Transverse colon (tissue), 4 donors: ENCODE measurements at regions not wholly inside any gene's neighbourhood (a gene's known extent, or its start where the extent isn't known, plus 50 kb on each side); places are given as distances from the start of the nearest gene placed in this dataset.

Source experiments
- DNase-seq: peaks from one replicate; pipeline ENCODE4 v3.0.0-alpha.2; 2019
- H3K27ac ChIP-seq, 4 donors: fragments of 200-600 bp; sonication (generic); 2 replicates each; pipeline ENCODE4 v1.5.1; 2016 to 2018; ENCODE audit warnings: inconsistent platforms in 4 of 4
- H3K27me3 ChIP-seq: fragments of 200-600 bp; sonication (generic); 2 replicates; pipeline ENCODE4 v1.5.1; 2017; ENCODE audit warnings: inconsistent platforms
- H3K36me3 ChIP-seq, 4 donors: fragments of 200-600 bp; sonication (generic); 2 replicates each; pipeline ENCODE4 v1.5.1; 2017 to 2019; ENCODE audit warnings: inconsistent platforms in 4 of 4
- H3K4me1 ChIP-seq, 4 donors: fragments of 200-600 bp; sonication (generic); 2 replicates each; pipeline ENCODE4 v1.5.1; 2017 to 2020; ENCODE audit warnings: inconsistent platforms in 4 of 4
- H3K4me3 ChIP-seq, 4 donors: fragments of 200-600 bp; sonication (generic); 1 replicate in 1 of 4; 2 replicates in 3 of 4; pipeline versions ENCODE4 v1.5.1 to v1.6.1; 2017 to 2019; ENCODE audit warnings: inconsistent platforms in 4 of 4
- H3K9me3 ChIP-seq, 2 donors: fragments of 200-600 bp; sonication (generic); 2 replicates each; pipeline ENCODE4 v1.5.1; 2017 to 2019; ENCODE audit warnings: inconsistent platforms in 2 of 2
- CTCF ChIP-seq, 5 experiments: fragments of 200-600 bp in 3 of 5; fragments of 450-650 bp in 2 of 5; sonication (generic) in 3 of 5; IDR thresholded peaks; 1 replicate in 2 of 5; 2 replicates in 3 of 5; pipeline ENCODE4 v1.5.1; 2016 to 2017; ENCODE audit warnings: antibody characterized with exemption in 5 of 5, inconsistent platforms in 3 of 5, mild to moderate bottlenecking in 2 of 5, moderate library complexity in 1 of 5
- EP300 ChIP-seq: sonication (generic); formaldehyde crosslinking; IDR thresholded peaks from one replicate; pipeline ENCODE4 v1.6.1; 2017; ENCODE audit warnings: antibody characterized with exemption, low read depth
- POLR2A ChIP-seq: fragments of 450-650 bp; IDR thresholded peaks from one replicate; pipeline ENCODE4 v1.6.1; 2016; ENCODE audit warnings: antibody characterized with exemption, mild to moderate bottlenecking, moderate library complexity
- POLR2AphosphoS5 ChIP-seq, 3 donors: sonication (generic); formaldehyde crosslinking; IDR thresholded peaks; one replicate each; pipeline ENCODE4 v1.6.1; 2016; ENCODE audit warnings: antibody characterized with exemption in 3 of 3
- WGBS, 2 donors: methylation state at CpG; one replicate each; pipeline ENCODE4 v1.1.5; 2018; ENCODE audit warnings: low coverage in 1 of 2; 5-methylcytosine and 5-hydroxymethylcytosine counted together
- in situ Hi-C, 4 donors: fragments of 200-750 bp; cut with MboI; loops; one replicate each; pipeline versions ENCODE4 v1.15.0 to v1.15.1; 2017; ENCODE audit warnings: low sequenced_read_pairs in 3 of 4, low pct_ligation_motif_present in 1 of 4, low pct_unique_long_range_greater_than_20kb in 1 of 4
- intact Hi-C: fragments of 100-400 bp; cut with DNase I; formaldehyde crosslinking; loops from one replicate; pipeline ENCODE4 v1.15.1; 2023; ENCODE audit warnings: low total_unique reads

- no peaks in the 10 kb centered on the region for H3K36me3 ChIP-seq
- no peak for DNase-seq
- intact Hi-C loops (no loop called here), in situ Hi-C loops (no loop called here)
- no peaks in the 10 kb centered on the region for H3K9me3 ChIP-seq
- H3K27me3 ChIP-seq, result no peaks in the 10 kb centered on the region
- no peak overlapping the region for H3K27ac ChIP-seq
- H3K4me3 ChIP-seq, result peak overlapping the region in 1 of 4 donors; percentile 25
- WGBS, 2 donors, result 48 to 56% methylated on average over 3 to 8 of the region's 8 CpGs
- TF ChIP-seq POLR2AphosphoS5 (IDR thresholded peaks at IDR 0.05), result no peak
- TF ChIP-seq CTCF (IDR thresholded peaks at IDR 0.05), result no peak
- no peak for TF ChIP-seq EP300
- no peak for TF ChIP-seq POLR2A
- peaks cover 0 to 7% (median 0%) of the 10 kb centered on the region in 4 donors for H3K4me1 ChIP-seq
Measured at GRCh38 chr4:189202869-189203271, 737.8 kb upstream of the FRG1 start.

- in situ Hi-C loops, result no loop called here
- intact Hi-C loops, result no loop called here
Measured at GRCh38 chr4:189204616-189205015, 736.1 kb upstream of the FRG1 start.

GRCh38 chr4:189206953-189207352 lies 733.7 kb upstream of the FRG1 start:
- no peak for DNase-seq
- intact Hi-C loops (no loop called here), in situ Hi-C loops (no loop called here)
- no peaks in the 10 kb centered on the region for H3K27me3 ChIP-seq
- no peak overlapping the region for H3K27ac ChIP-seq
- H3K4me3 ChIP-seq, result no peak overlapping the region
- WGBS, 2 donors, result 74 to 84% methylated on average over 7 to 10 of the region's 10 CpGs
- no peaks in the 10 kb centered on the region for H3K9me3 ChIP-seq
- no peak for TF ChIP-seq CTCF (IDR thresholded peaks at IDR 0.05)
- no peak for TF ChIP-seq POLR2AphosphoS5 (IDR thresholded peaks at IDR 0.05)
- no peak for TF ChIP-seq POLR2A
- TF ChIP-seq EP300, result no peak
- peaks cover 0 to 7% (median 0%) of the 10 kb centered on the region in 4 donors for H3K4me1 ChIP-seq
- H3K36me3 ChIP-seq, result no peaks in the 10 kb centered on the region

More at GRCh38 chr4:189204616-189205015, 736.1 kb upstream of the FRG1 start:
- 56 to 74% methylated on average over 3 to 8 of the region's 8 CpGs for WGBS, 2 donors
- Histone ChIP-seq H3K27me3 (no peaks in the 10 kb centered on the region), H3K4me3 (no peak overlapping the region), H3K36me3 (no peaks in the 10 kb centered on the region), H3K9me3 (no peaks in the 10 kb centered on the region), H3K4me1 (peaks cover 0 to 7% (median 0%) of the 10 kb centered on the region in 4 donors), H3K27ac (no peak overlapping the region)
- no peak for TF ChIP-seq POLR2AphosphoS5 (IDR thresholded peaks at IDR 0.05)
- TF ChIP-seq CTCF (IDR thresholded peaks at IDR 0.05), result no peak
- no peak for TF ChIP-seq EP300
- no peak for TF ChIP-seq POLR2A
- no peak for DNase-seq

GRCh38 chr4:189207872-189208271 lies 732.8 kb upstream of the FRG1 start:
- in situ Hi-C loops, result no loop called here
- Histone ChIP-seq H3K4me3 (no peak overlapping the region), H3K9me3 (no peaks in the 10 kb centered on the region), H3K36me3 (no peaks in the 10 kb centered on the region), H3K4me1 (peaks cover 0 to 5% (median 0%) of the 10 kb centered on the region in 4 donors), H3K27me3 (no peaks in the 10 kb centered on the region), H3K27ac (no peak overlapping the region)
- WGBS, 2 donors, result 88 to 92% methylated on average over 5 of the region's 5 CpGs
- intact Hi-C loops, result no loop called here
- TF ChIP-seq CTCF (IDR thresholded peaks at IDR 0.05) (no peak), POLR2AphosphoS5 (IDR thresholded peaks at IDR 0.05) (no peak), POLR2A (no peak), EP300 (no peak)
- DNase-seq, result no peak
